GM06990 (cell line): ENCODE measurements at regions not wholly inside any gene's neighbourhood (a gene's known extent, or its start where the extent isn't known, plus 50 kb on each side); places are given as distances from the start of the nearest gene placed in this dataset.
"Not testable (repeated sequence)": the region's sequence is repeated elsewhere in the genome, so short reads cannot be mapped to it uniquely, and the experiment has no call there.

ENCODE experiments used
- DNase-seq: peaks from one replicate; pipeline ENCODE4 v3.0.0-alpha.2; 2011; ENCODE audit not compliant: insufficient read length; ENCODE audit errors: extremely low read depth
- H3K27me3 ChIP-seq: replicated peaks from 2 replicates; pipeline ENCODE4 v1.6.0; 2011; ENCODE audit warnings: low read length; ENCODE audit not compliant: control insufficient read depth, insufficient read depth
- H3K36me3 ChIP-seq: 2 replicates; pipeline ENCODE4 v1.5.1; 2011; ENCODE audit warnings: low read length; ENCODE audit not compliant: control insufficient read depth, insufficient read depth
- H3K4me3 ChIP-seq: replicated peaks from 2 replicates; pipeline ENCODE4 v1.5.1; 2011; ENCODE audit warnings: low read depth, mild to moderate bottlenecking, control low read depth, low read length
- CTCF ChIP-seq: IDR thresholded peaks from 2 replicates; pipeline ENCODE4 v1.5.1; 2011; ENCODE audit warnings: low read length, control low read depth, mild to moderate bottlenecking, inconsistent platforms; ENCODE audit not compliant: insufficient read depth, poor library complexity, severe bottlenecking

- no peak overlapping the region for H3K4me3 ChIP-seq
- no peak for TF ChIP-seq CTCF
- H3K27me3 ChIP-seq = no peaks in the 10 kb centered on the region
- H3K36me3 ChIP-seq = no peaks in the 10 kb centered on the region
- no peak for DNase-seq
These were observed 162.2 kb upstream of the GIMD1 start for GRCh38 chr4:106530821-106531220.

- no peak for TF ChIP-seq CTCF
- Histone ChIP-seq H3K27me3 (no peaks in the 10 kb centered on the region), H3K4me3 (no peak overlapping the region), H3K36me3 (no peaks in the 10 kb centered on the region)
- DNase-seq = no peak
These were observed 161.4 kb upstream of the GIMD1 start for GRCh38 chr4:106530024-106530361.

- DNase-seq = no peak
- H3K27me3 ChIP-seq = no peaks in the 10 kb centered on the region
- no peaks in the 10 kb centered on the region for H3K36me3 ChIP-seq
- no peak overlapping the region for H3K4me3 ChIP-seq
- TF ChIP-seq CTCF = no peak
These were observed 160.9 kb upstream of the GIMD1 start for GRCh38 chr4:106529348-106530023.

GRCh38 chr4:106527316-106527715 is 158.7 kb upstream of the GIMD1 start:
- Histone ChIP-seq H3K27me3 (no peaks in the 10 kb centered on the region), H3K36me3 (no peaks in the 10 kb centered on the region), H3K4me3 (no peak overlapping the region)
- DNase-seq = no peak
- TF ChIP-seq CTCF = no peak

- not testable (repeated sequence) for H3K36me3 ChIP-seq, H3K4me3 ChIP-seq, H3K27me3 ChIP-seq, DNase-seq
These were observed 156.8 kb upstream of the GIMD1 start for GRCh38 chr4:106525425-106525824.

GRCh38 chr4:106524772-106525171 is 156.2 kb upstream of the GIMD1 start:
- not testable (repeated sequence) for DNase-seq, H3K4me3 ChIP-seq, H3K27me3 ChIP-seq, H3K36me3 ChIP-seq

GRCh38 chr4:106522839-106523238 is 154.3 kb upstream of the GIMD1 start:
- Histone ChIP-seq H3K4me3 (no peak overlapping the region), H3K27me3 (no peaks in the 10 kb centered on the region), H3K36me3 (no peaks in the 10 kb centered on the region)
- DNase-seq = no peak
- no peak for TF ChIP-seq CTCF
